ENCODE measurements at regions not wholly inside any gene's neighbourhood (a gene's known extent, or its start where the extent isn't known, plus 50 kb on each side); places are given as distances from the start of the nearest gene placed in this dataset.

DNA sequence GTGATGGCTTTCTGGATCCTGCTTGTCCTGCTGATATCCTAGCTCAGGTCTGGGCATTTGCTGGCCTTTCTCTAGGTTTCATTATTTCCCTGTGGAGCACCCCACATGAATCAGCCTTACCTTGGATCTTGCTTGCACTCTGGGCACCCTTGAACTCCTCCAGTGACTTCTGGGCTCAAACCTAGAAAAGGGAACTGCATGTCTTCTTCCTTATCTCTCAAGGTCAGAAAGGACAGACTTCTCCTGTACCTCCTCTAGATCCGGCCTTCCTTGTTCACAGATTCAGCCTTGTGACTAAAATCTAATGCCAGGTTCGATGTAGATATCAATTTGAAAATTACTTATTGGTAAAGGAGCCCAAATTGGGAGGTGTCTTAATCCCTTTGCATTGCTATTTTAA is 267.9 kb downstream of the PARP8 start:
- TF ChIP-seq, protein P1, sequence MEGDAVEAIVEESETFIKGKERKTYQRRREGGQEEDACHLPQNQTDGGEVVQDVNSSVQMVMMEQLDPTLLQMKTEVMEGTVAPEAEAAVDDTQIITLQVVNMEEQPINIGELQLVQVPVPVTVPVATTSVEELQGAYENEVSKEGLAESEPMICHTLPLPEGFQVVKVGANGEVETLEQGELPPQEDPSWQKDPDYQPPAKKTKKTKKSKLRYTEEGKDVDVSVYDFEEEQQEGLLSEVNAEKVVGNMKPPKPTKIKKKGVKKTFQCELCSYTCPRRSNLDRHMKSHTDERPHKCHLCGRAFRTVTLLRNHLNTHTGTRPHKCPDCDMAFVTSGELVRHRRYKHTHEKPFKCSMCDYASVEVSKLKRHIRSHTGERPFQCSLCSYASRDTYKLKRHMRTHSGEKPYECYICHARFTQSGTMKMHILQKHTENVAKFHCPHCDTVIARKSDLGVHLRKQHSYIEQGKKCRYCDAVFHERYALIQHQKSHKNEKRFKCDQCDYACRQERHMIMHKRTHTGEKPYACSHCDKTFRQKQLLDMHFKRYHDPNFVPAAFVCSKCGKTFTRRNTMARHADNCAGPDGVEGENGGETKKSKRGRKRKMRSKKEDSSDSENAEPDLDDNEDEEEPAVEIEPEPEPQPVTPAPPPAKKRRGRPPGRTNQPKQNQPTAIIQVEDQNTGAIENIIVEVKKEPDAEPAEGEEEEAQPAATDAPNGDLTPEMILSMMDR (IDR thresholded peaks at IDR 0.05; ENCODE audit: poor library complexity), result no peak
- TF ChIP-seq EZH2phosphoT487 (IDR thresholded peaks at IDR 0.05; ENCODE audit: low read depth, severe bottlenecking, unreplicated experiment), result no peak

Measured in hepatocyte (in vitro differentiated cells).